NCI-H345 treated with DMSO at 0.1 percent for 48 hours (cell line): ENCODE measurements at regions not wholly inside any gene's neighbourhood (a gene's known extent, or its start where the extent isn't known, plus 50 kb on each side); places are given as distances from the start of the nearest gene placed in this dataset.
"Not testable (repeated sequence)": the region's sequence is repeated elsewhere in the genome, so short reads cannot be mapped to it uniquely, and the experiment has no call there.

Experiments
- DNase-seq: peaks from one replicate; lab custom pipeline; 2025; ENCODE audit not compliant: unreplicated experiment; lab: John Stamatoyannopoulos, UW

- DNase-seq = no peak
Observed at GRCh38 chr21:35451276-35451675, 402.2 kb upstream of the RUNX1 start.

GRCh38 chr21:35450830-35451229 is 401.7 kb upstream of the RUNX1 start:
- no peak for DNase-seq

- no peak for DNase-seq
Observed at GRCh38 chr21:35449846-35450245, 400.7 kb upstream of the RUNX1 start.

GRCh38 chr21:35448876-35449599 is 399.9 kb upstream of the RUNX1 start:
- DNase-seq = no peak

GRCh38 chr21:35444391-35444790 is 395.3 kb upstream of the RUNX1 start:
- no peak for DNase-seq

- DNase-seq = no peak
Observed at GRCh38 chr21:35441868-35442582, 392.9 kb upstream of the RUNX1 start.

GRCh38 chr21:35438643-35439404 is 389.7 kb upstream of the RUNX1 start:
- DNase-seq = no peak

GRCh38 chr21:35437941-35438340 is 388.8 kb upstream of the RUNX1 start:
- no peak for DNase-seq

GRCh38 chr21:35436899-35437298 is 387.8 kb upstream of the RUNX1 start:
- no peak for DNase-seq

- DNase-seq = not testable (repeated sequence)
Observed at GRCh38 chr21:35432601-35433000, 383.5 kb upstream of the RUNX1 start.

GRCh38 chr21:35430260-35430659 is 381.2 kb upstream of the RUNX1 start:
- no peak for DNase-seq

GRCh38 chr21:35428937-35429336 is 379.8 kb upstream of the RUNX1 start:
- DNase-seq = no peak

GRCh38 chr21:35428489-35428888 is 379.4 kb upstream of the RUNX1 start:
- DNase-seq = no peak

GRCh38 chr21:35428001-35428320 is 378.9 kb upstream of the RUNX1 start:
- DNase-seq = no peak

GRCh38 chr21:35427320-35428000 is 378.4 kb upstream of the RUNX1 start:
- DNase-seq = no peak

GRCh38 chr21:35426897-35427296 is 377.8 kb upstream of the RUNX1 start:
- DNase-seq = no peak

- DNase-seq = no peak
Observed at GRCh38 chr21:35426469-35426868, 377.4 kb upstream of the RUNX1 start.

- no peak for DNase-seq
Observed at GRCh38 chr21:35424122-35424521, 375.0 kb upstream of the RUNX1 start.

GRCh38 chr21:35423709-35424108 is 374.6 kb upstream of the RUNX1 start:
- DNase-seq = no peak

- no peak for DNase-seq
Observed at GRCh38 chr21:35422011-35422410, 372.9 kb upstream of the RUNX1 start.

GRCh38 chr21:35421221-35421620 is 372.1 kb upstream of the RUNX1 start:
- DNase-seq = no peak
